HG03097 (cell line): ENCODE measurements at regions not wholly inside any gene's neighbourhood (a gene's known extent, or its start where the extent isn't known, plus 50 kb on each side); places are given as distances from the start of the nearest gene placed in this dataset.
"Not testable (repeated sequence)": the region's sequence is repeated elsewhere in the genome, so short reads cannot be mapped to it uniquely, and the experiment has no call there.

Experiments
- ATAC-seq: cut with Tn5 transposase; IDR thresholded peaks from one replicate; pipeline ENCODE4 v1.9.1; 2021; ENCODE audit not compliant: unreplicated experiment, low FRiP score

DNA sequence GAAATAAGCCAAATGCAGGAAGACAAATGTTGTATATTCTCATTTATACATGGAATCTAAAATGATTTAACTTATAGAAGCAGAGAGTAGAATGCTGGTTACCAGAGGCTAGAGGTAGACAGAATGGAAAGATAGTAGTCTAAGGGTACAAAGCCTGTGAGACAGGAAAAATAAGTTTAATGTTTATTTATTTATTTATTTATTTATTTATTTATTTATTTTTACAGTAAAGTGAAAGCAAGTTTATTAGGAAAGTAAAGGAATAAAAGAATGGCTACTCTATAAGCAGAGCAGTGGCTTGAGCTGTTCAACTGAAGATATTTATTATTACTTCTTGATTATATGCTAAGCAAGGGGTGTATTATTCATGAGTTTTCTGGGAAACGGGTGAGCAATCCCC is 203.2 kb downstream of the LAS1L start:
- ATAC-seq, result no peak

DNA sequence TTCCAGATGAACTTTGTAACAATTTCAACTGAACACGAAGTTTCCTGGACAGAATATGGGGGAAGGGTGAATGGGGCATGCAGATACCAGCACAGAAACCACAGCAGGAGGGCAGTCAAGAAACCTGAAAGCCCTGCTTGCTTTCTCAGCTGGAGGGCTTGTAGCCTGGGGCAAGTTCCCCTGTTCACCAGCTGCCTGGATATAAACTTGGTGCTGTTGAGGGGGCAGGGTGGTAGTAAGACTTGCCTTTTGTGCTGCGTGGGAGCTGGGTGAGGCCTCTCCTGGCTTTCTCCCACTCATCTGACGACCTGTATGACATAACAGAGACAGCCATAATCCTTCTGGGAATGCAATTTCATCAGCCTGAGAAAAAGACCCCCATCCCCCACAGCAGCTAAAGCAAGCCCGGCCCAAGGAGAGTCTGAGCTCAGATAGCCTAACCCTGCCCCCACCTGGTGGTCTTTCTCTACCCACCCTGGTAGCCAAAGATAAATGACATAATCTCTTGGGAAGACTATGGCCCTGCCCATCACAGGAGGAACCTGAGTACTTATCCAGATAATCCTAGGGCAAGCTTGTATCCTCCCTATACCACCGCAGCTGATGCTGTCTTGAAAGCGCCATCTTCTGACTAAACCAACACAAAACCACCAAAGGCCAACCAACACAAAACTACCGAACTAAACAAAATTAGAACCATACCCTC is 234.3 kb downstream of the LAS1L start:
- ATAC-seq, result no peak

DNA sequence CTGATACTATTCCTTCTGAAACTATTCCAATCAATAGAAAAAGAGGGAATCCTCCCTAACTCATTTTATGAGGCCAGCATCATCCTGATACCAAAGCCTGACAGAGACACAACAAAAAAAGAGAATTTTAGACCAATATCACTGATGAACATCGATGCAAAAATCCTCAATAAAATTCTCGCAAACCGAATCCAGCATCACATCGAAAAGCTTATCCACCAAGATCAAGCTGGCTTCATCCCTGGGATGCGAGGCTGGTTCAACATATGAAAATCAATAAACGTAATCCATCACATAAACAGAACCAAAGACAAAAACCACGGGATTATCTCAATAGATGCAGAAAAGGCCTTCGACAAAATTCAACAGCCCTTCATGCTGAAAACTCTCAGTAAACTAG is 251.7 kb downstream of the LAS1L start:
- ATAC-seq, result not testable (repeated sequence)

DNA sequence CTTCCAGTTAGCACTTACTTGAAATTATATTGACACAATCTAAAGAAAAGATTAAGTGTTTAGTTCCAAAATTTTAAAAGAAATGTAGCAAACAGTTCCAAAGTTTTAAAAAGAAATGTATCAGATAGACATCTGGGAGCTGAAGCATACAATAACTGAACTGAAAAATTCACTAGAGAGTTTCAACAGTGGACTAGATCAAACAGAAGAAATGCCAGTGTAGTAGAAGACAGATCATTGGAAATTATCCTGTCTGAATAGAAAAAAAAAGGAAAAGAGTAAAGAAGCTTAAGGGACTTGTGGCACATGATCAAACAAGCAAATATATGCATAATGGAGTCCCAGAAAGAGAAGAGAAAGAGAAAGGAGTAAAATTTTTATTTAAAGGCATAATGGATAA is 261.4 kb downstream of the LAS1L start:
- no peak for ATAC-seq

DNA sequence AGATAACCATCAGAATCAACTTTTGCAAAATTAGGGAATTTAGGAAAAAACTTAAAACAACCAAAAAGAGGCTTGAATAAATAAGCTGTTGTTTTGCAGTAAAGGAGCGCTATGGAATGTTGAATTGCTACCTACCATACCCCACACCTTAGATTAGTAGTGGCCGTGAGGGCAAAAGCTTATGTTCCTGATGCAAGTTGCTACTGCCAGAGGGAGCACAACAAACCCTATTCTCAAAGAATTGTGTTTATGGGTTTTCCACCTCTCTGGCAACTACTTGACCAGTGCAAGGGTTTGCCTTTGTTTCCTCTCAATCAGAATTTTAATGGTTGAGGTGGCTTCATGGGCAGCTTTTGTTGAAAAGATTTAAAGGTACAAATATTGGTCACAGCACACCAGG is 268.1 kb downstream of the LAS1L start:
- no peak for ATAC-seq

DNA sequence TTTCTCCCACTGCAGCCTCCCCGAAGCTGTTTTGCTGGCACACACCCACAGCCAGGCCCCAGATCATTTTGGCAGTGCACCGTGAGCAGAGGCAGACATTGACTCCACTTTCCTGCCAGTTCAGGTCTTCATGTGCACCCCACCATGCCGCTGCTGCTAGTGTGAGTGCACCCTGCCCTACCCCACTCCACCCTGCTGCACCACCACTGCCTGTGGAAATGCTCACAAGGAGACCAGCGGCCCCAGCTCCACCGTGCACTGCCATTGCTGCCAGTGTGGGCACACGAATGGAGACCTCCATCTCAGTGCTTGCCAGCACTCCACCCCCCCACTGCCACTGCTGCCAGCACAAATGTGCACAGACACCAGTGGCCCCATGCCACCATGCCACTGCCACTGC is 277.6 kb upstream of the ZC4H2 start:
- ATAC-seq, result no peak

DNA sequence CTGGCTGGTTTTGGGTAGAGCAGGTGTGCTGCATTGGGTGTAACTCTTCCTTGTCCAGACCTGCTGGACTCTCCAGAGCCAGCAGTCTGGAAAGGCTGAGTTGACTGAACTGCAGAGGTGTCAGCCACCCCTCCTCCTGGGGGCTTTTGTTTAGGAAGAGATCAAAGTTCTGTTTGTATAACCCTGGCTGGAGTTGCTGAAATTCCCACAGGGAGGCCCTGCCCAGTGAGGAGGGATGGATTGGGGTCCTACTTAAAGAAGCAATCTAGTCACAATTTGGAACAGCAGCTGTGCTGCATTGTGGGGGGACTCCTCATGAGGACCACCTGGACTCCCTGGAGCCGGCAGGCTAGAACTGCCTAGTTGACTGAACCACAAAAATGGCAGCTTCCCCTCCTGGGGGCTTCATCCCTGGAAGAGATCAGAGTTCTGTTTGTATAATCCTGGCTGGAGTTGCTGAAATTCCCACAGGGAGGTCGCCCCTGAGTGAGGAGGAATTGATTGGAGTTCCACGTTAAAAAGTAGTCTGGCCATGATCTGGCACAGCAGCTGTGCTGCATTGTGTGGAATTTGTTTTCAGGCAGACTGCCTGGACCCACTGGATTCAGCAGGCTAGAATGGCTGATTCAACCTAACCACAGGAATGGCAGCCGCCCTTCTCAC is 264.9 kb upstream of the ZC4H2 start:
- ATAC-seq, result no peak

DNA sequence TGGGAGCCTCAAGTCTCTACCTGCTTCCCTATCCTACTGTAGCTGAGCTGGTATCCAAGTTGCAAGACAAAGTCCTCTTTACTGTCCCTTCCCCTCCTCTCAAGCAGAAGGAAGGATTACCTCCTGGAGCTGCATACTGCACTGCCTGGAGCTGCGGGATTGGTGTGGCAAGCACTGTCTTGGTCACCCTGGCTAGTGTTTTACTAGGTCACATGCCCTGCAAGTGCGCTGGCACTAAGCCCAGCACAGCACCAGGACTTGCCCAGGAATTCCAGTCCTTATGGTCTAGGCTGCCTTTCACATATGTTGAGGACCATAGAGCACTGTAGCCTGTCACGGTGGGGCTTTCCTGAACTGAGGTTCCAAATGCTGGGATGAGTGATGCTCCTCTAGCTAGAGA is 227.3 kb upstream of the ZC4H2 start:
- ATAC-seq, result no peak

DNA sequence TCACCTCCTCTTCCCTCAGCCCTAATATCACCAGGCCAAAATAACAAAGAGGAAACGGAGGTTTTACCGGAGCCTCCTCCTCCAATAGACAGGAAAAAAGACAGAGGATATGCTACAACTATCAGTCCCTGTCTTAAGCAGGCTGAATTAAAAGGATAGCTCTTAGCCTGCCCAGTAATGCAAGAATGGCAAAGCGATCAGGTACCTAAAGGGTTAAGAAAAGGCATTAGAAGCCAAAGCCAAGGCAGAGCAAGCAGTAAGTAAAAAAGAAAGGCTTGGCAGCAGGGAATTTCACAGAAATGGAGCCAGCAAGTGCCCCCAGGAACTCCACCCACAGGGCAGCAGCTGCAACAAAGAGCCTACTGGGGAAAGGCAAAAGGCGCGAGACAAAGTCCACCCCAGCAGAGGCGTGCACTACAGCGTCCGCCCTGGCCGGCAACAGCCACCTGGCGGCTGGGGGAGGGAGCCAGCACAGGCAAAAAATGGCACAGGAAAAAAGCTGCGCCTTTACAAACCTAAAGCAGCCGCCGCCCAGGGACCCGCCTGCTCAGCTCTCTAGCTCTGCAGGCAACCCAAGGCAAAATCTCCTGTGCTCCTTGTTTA is 220.6 kb upstream of the ZC4H2 start:
- no peak for ATAC-seq

DNA sequence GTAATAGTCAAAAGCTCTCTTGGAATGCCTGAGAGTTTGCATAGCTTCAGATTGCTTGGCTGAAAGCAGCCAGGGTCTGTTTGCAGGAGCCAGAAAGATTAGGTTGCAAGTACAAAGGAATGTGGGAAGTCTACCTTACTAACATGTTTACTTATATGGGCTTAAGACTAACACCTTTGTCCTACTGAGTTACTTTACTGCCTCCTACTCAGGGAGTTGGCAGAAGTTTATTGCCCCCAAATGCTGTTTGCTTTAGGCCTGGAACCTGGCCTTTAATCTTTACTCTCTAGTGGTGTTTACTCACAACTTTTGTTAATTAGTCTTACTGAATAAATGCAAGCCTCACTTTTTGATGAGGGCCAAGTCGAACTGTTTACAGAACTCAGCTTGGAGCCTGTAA is 219.4 kb upstream of the ZC4H2 start:
- no peak for ATAC-seq

DNA sequence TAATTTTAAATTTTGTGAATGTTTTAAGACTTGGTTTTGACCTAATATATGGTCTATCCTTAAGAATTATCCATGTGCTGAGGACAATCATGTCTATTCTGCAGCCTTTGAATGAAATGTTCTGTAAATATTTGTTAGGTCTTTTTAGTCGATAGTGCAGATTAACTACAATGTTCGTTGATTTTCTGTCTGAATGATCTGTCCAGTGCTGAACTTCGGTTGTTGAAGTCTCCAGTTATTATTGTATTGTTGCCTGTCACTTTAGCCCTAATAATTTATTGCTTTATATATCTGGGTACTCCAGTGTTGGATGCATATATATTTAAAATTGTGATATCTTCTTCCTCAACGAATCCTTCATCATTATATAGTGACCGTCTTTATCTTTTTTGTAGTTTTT is 218.3 kb upstream of the ZC4H2 start:
- no peak for ATAC-seq

DNA sequence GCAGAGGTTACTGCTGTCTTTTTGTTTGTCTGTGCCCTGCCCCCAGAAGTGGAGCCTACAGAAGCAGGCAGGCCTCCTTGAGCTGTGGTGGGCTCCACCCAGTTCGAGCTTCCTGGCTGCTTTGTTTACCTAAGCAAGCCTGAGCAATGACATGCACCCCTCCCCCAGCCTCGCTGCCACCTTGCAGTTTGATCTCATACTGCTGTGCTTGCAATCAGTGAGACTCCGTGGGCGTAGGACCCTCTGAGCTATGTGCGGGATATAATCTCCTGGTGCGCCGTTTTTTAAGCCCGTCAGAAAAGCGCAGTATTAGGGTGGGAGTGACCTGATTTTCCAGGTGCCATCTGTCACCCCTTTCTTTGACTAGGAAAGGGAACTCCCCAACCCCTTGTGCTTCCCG is 187.1 kb upstream of the ZC4H2 start:
- not testable (repeated sequence) for ATAC-seq

DNA sequence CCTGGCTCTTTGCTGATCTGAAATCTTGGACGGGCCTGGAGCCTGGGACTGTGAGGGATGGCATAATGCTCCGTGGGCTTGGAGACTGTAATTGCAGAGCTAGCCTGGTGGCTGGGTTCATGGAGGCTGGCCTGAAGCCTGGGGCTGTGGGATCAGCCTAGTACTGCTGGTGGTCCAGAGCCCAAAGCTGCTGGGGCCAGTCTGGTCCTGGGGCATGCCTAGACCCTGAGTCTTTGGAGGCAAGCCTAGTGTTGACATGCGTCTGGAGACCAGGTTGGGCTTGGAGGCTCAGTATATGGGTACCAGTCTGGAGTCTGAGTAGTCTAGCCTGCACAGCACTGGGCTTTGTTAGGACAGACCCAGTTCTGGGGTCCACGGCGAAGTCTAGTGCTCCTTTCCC is 172.0 kb upstream of the ZC4H2 start:
- no peak for ATAC-seq

DNA sequence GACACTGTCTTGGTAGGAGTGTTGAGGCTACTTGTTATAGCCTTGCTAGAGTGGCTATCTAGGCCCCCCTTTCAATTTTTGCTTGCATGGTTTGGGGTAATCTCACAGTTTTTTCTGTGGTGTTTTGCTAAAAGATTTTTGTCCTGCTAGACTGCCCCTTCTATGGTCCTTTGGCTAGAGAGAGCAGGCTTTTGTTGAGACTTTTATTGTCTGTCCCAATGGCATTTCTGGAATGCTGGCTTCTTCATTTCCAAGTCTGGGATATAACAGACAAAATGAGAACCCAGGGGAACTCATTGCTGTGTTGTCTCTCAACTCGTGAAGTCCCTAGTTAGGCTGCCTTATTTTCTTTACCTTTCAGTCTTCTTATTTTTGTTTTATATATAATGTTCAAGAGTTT is 160.2 kb upstream of the ZC4H2 start:
- ATAC-seq, result no peak

DNA sequence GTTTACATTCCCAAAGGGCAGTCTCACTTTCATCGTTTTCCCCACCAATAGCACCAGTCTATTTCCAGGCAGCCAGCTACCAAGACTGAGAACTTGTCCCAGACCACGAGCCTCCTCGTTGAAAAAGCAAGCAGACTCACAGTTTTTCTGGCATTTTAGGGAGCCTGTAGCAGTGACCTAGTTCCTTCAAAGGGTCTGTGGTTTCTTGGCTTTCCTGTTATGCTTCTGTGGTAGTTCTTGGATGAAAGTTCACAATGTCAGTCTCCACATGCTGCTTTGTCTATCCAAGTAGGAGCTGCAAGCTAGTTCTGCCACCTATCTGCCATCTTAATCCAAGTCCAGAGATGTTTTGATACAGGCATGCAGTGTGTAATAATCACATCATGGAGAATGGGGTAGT is 151.6 kb upstream of the ZC4H2 start:
- no peak for ATAC-seq

DNA sequence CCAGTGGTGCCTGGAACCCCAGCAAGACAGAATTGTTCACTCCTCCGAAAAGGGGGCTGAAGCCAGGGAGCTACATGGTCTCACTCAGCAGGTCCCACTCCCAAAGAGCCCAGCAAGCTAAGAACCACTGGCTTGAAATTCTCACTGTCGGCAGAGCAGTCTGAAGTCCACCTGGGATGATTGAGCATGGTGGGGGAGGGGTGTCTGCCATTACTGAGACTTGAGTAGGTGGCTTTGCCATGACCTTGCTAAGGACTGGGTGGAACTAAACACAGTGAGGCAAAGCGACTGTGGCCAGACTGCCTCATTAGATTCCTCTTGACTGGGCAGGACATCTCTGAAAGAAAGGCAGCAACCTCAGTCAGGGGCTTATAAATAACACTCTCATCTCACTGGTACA is 122.6 kb upstream of the ZC4H2 start:
- ATAC-seq, result no peak

DNA sequence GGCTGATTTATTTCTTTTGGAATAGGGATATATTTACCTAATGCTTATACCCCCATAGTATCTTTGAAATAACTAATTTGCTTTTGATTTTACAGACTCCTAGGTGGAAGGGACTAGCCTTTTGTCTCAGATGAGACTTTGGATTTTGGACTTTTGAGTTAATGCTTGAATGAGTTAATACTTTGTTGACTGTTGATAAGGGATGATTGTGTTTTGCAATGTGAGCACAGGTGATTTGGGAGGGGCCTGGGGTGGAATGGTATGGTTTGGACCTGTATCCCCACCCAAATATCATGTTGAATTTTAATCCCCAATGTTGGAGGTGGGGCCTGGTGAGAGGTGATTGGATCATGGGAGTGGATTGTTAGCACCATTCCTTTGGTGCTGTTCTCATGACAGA is 117.4 kb upstream of the ZC4H2 start:
- ATAC-seq, result no peak

DNA sequence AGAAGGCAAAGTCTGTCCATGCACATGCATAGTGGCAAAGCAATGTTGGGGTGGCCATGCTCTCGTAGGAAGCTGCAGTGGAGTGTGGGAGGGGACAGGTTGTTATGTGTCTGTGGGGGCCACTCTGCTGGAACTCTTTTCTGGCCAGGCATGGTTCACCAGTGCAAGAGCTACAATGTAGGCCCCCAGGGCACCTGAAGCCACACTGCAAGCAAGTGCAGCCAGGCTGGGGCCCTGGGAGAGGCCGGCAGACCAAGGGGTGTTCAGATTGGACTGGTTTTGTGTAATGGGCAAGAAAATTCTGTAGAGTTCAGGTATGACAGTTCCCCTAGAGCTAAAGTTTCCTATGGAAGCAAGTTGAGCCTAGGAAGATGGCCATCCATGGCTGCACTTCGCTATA is 97.0 kb upstream of the ZC4H2 start:
- ATAC-seq, result no peak

DNA sequence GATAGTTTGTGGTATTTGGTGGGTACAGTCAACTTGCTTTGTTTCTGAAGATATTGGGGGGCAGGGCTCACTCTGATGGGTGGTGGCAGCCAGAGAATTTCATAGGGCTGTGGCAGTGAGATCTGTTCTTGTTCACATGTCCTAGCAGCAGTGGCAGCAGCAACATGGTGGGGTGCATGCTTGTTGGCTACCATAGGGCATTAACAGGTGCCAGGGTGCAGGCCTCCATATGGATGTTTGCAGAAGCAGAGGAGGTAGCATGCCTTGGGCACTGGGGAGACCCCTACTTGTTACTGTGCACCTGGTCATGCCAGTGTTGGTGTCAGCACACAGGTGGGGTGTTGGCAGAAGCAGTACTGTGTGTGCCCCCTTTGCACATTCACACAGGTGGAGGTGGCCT is 96.3 kb upstream of the ZC4H2 start:
- no peak for ATAC-seq

DNA sequence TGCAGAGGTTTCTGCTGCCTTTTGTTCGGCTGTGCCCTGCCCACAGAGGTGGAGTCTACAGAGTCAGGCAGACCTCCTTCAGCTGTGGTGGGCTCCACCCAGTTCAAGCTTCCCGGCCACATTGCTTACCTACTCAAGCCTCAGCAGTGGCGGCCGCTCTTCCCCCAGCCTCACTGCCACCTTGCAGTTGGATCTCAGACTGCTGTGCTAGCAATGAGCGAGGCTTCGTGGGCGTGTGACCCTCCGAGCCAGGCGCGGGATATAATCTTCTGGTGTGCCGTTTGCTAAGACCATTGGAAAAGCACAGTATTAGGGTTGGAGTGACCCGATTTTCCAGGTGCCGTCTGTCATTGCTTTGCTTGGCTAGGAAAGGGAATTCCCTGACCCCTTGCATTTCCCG is 82.4 kb upstream of the ZC4H2 start:
- not testable (repeated sequence) for ATAC-seq

DNA sequence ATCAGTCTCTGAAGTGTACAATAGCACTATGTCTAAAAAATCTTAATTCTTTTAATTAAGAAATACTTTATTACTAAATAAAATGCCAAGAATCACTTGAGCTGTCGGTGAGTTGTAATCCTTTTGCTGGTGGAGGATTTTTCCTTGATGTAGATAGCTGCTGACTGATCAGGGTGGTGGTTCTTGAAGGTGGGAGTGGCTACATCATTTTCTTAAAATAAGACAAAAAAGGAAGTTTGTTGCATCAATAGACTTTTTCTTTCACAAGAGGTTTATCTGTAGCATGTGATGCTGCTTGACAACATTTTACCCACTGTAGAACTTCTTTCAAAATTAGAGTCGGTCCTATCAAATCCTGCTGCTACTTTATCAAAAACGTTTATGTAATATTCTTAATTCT is 68.8 kb upstream of the ZC4H2 start:
- no peak for ATAC-seq

DNA sequence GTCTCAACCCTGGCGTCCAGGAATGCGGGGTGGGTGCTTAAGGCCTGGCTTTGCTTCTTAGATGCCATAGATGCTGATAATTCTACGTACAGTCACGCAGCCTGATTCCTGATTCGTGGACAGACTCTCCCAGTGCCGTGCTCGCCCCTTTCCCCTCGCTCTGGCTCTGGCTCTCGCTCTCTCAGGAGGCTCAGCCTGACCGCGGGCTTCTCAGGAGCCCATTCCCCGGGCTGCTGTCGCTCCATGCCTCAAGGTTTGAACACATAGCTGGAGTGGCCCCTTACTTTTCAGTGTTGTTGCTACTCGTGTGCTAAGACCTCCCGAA is 59.2 kb upstream of the ZC4H2 start:
- ATAC-seq, result peak; percentile 28
